IMR-90 (cell line): ENCODE measurements at regions not wholly inside any gene's neighbourhood (a gene's known extent, or its start where the extent isn't known, plus 50 kb on each side); places are given as distances from the start of the nearest gene placed in this dataset.

Source experiments
- ATAC-seq: fragments of 200-7000 bp; cut with Tn5 transposase; 2 replicates; pipeline ENCODE4 v1.9.1; 2020; ENCODE audit warnings: low read depth, mild to moderate bottlenecking, moderate library complexity
- BruUV-seq: library from RNA; stranded (reverse); fragments of 400-500 nt; replicated peaks from 2 replicates; lab custom pipeline; 2021; lab: Mats Ljungman, UMichigan
- CTCF ChIA-PET: fragments of 300-600 bp; formaldehyde crosslinking; extraction: SDS; loops from one replicate; lab custom pipeline; 2021; ENCODE audit warnings: antibody characterized with exemption; lab: Yijun Ruan, JAX
- POLR2A ChIA-PET: fragments of 300-600 bp; sonication (Branson Sonifier 250); formaldehyde crosslinking; loops from one replicate; lab custom pipeline; 2022; ENCODE audit warnings: antibody characterized with exemption; ENCODE audit not compliant: unreplicated experiment; lab: Charles Lee
- DNase-seq: peaks from one replicate; pipeline ENCODE4 v3.0.0; 2013
- H2AFZ ChIP-seq: replicated peaks from 2 replicates; pipeline ENCODE3; 2013; ENCODE audit warnings: low read length, mild to moderate bottlenecking; ENCODE audit not compliant: poor library complexity
- H2AK5ac ChIP-seq: 2 replicates; pipeline ENCODE4 v1.6.1; 2013; ENCODE audit warnings: low read depth, low read length, inconsistent platforms
- H2AK9ac ChIP-seq: replicated peaks from 2 replicates; pipeline ENCODE3; 2013; ENCODE audit warnings: mild to moderate bottlenecking, low read depth, low read length, moderate library complexity; ENCODE audit not compliant: poor library complexity
- H2BK120ac ChIP-seq: 2 replicates; pipeline ENCODE4 v1.6.1; 2013; ENCODE audit warnings: low read depth, low read length, inconsistent platforms
- H2BK15ac ChIP-seq: 3 replicates; pipeline ENCODE4 v1.6.1; 2013; ENCODE audit warnings: low read depth, low read length, inconsistent platforms
- H2BK20ac ChIP-seq: 2 replicates; pipeline ENCODE4 v1.6.1; 2013; ENCODE audit warnings: low read depth, mild to moderate bottlenecking, inconsistent platforms, low read length, moderate library complexity
- H2BK5ac ChIP-seq: 2 replicates; pipeline ENCODE4 v1.6.1; 2013; ENCODE audit warnings: mild to moderate bottlenecking, low read depth, low read length, inconsistent platforms; ENCODE audit not compliant: poor library complexity, severe bottlenecking
- H3K14ac ChIP-seq: replicated peaks from 2 replicates; pipeline ENCODE4 v1.6.1; 2013; ENCODE audit warnings: low read depth, low read length, inconsistent platforms
- H3K18ac ChIP-seq: 2 replicates; pipeline ENCODE4 v1.6.1; 2013; ENCODE audit warnings: low read depth, low read length, control low read depth
- H3K23ac ChIP-seq: 2 replicates; pipeline ENCODE4 v1.6.1; 2013; ENCODE audit warnings: low read depth, low read length, inconsistent platforms
- H3K27ac ChIP-seq: 2 replicates; pipeline ENCODE4 v1.5.1; 2013; ENCODE audit warnings: mild to moderate bottlenecking, control low read depth, low read length; ENCODE audit not compliant: insufficient read depth
- H3K27me3 ChIP-seq: 2 replicates; pipeline ENCODE4 v1.6.1; 2013; ENCODE audit warnings: low read length; ENCODE audit not compliant: control insufficient read depth, insufficient read depth
- H3K36me3 ChIP-seq: 2 replicates; pipeline ENCODE4 v1.6.1; 2013; ENCODE audit warnings: low read length, mixed read lengths; ENCODE audit not compliant: control insufficient read depth, insufficient read depth
- H3K4ac ChIP-seq: 2 replicates; pipeline ENCODE4 v1.6.1; 2013; ENCODE audit warnings: low read depth, low read length, inconsistent platforms
- H3K4me1 ChIP-seq: 2 replicates; pipeline ENCODE4 v1.6.1; 2013; ENCODE audit warnings: low read length, mixed read lengths; ENCODE audit not compliant: control insufficient read depth, insufficient read depth
- H3K4me2 ChIP-seq: 2 replicates; pipeline ENCODE4 v1.6.1; 2013; ENCODE audit warnings: low read depth, mild to moderate bottlenecking, control low read depth, low read length, moderate library complexity
- H3K4me3 ChIP-seq: 2 replicates; pipeline ENCODE4 v1.5.1; 2013; ENCODE audit warnings: low read depth, mild to moderate bottlenecking, control low read depth, low read length, moderate library complexity; ENCODE audit not compliant: insufficient read depth
- H3K56ac ChIP-seq: 2 replicates; pipeline ENCODE4 v1.6.1; 2013; ENCODE audit warnings: low read length, inconsistent platforms; ENCODE audit not compliant: insufficient read depth; ENCODE audit errors: extremely low read depth
- H3K79me1 ChIP-seq, 2 experiments: 2 replicates each; pipeline ENCODE4 v1.6.1; 2013; ENCODE audit warnings: low read length in 2 of 2, inconsistent platforms in 1 of 2, low read depth in 1 of 2
- H3K9ac ChIP-seq: 2 replicates; pipeline ENCODE4 v1.6.1; 2013; ENCODE audit warnings: low read depth, low read length, control low read depth
- H3K9me1 ChIP-seq: 2 replicates; pipeline ENCODE4 v1.6.1; 2013; ENCODE audit warnings: low read length, inconsistent platforms; ENCODE audit not compliant: insufficient read depth
- H3K9me3 ChIP-seq: 2 replicates; pipeline ENCODE4 v1.6.1; 2013; ENCODE audit warnings: low read length; ENCODE audit not compliant: control insufficient read depth, insufficient read depth
- H4K20me1 ChIP-seq: 2 replicates; pipeline ENCODE4 v1.6.1; 2013; ENCODE audit warnings: low read length, inconsistent platforms; ENCODE audit not compliant: insufficient read depth
- H4K5ac ChIP-seq: 2 replicates; pipeline ENCODE4 v1.6.1; 2013; ENCODE audit warnings: mild to moderate bottlenecking, low read depth, low read length, control low read depth
- H4K8ac ChIP-seq, 2 experiments: 2 replicates each; pipeline ENCODE4 v1.6.1; 2013; ENCODE audit warnings: low read depth in 2 of 2, low read length in 2 of 2, control low read depth in 1 of 2, inconsistent platforms in 1 of 2
- H4K91ac ChIP-seq: 2 replicates; pipeline ENCODE4 v1.6.1; 2013; ENCODE audit warnings: low read depth, low read length, inconsistent platforms; ENCODE audit not compliant: insufficient read depth
- BHLHE40 ChIP-seq: fragments of 150-350 bp; IDR thresholded peaks from 2 replicates; pipeline ENCODE4 v1.6.1; 2016; ENCODE audit warnings: mild to moderate bottlenecking, low read depth, low read length
- CEBPB ChIP-seq: IDR thresholded peaks from 2 replicates; pipeline ENCODE4 v1.6.1; 2012; ENCODE audit warnings: low read depth, low read length, improper control_type of control experiment
- CHD1 ChIP-seq: IDR thresholded peaks from 2 replicates; pipeline ENCODE4 v1.6.1; 2012; ENCODE audit warnings: low read depth, low read length, improper control_type of control experiment
- ELK1 ChIP-seq: fragments of 150-350 bp; IDR thresholded peaks from 2 replicates; pipeline ENCODE4 v1.6.1; 2016; ENCODE audit warnings: low read depth, mild to moderate bottlenecking, low read length, moderate library complexity, borderline replicate concordance
- MAFK ChIP-seq: IDR thresholded peaks from 2 replicates; pipeline ENCODE4 v1.6.1; 2012; ENCODE audit warnings: low read depth, low read length, improper control_type of control experiment
- MAZ ChIP-seq: IDR thresholded peaks from 2 replicates; pipeline ENCODE4 v1.6.1; 2012; ENCODE audit warnings: low read depth, mild to moderate bottlenecking, low read length, improper control_type of control experiment, moderate library complexity, borderline replicate concordance
- MXI1 ChIP-seq: IDR thresholded peaks from 2 replicates; pipeline ENCODE4 v1.6.1; 2012; ENCODE audit warnings: low read depth, mild to moderate bottlenecking, low read length, moderate library complexity, borderline replicate concordance
- NFE2L2 ChIP-seq: fragments of 150-350 bp; IDR thresholded peaks from 2 replicates; pipeline ENCODE4 v1.6.1; 2016; ENCODE audit warnings: low read depth, mild to moderate bottlenecking, low read length
- POLR2A ChIP-seq: IDR thresholded peaks from 2 replicates; pipeline ENCODE4 v1.6.1; 2012; ENCODE audit warnings: mild to moderate bottlenecking, low read depth, low read length
- RAD21 ChIP-seq: IDR thresholded peaks from 2 replicates; pipeline ENCODE4 v1.6.1; 2012; ENCODE audit warnings: low read length, improper control_type of control experiment
- RCOR1 ChIP-seq: IDR thresholded peaks from 2 replicates; pipeline ENCODE4 v1.6.1; 2012; ENCODE audit warnings: mild to moderate bottlenecking, low read length, improper control_type of control experiment; ENCODE audit not compliant: insufficient replicate concordance
- RFX5 ChIP-seq: IDR thresholded peaks from 2 replicates; pipeline ENCODE4 v1.8.0; 2012; ENCODE audit warnings: low read depth, mild to moderate bottlenecking, low read length, moderate library complexity
- SMC3 ChIP-seq: fragments of 150-350 bp; IDR thresholded peaks from 2 replicates; pipeline ENCODE4 v1.6.1; 2016; ENCODE audit warnings: low read depth, mild to moderate bottlenecking, antibody characterized with exemption, low read length, moderate library complexity
- USF2 ChIP-seq: fragments of 150-350 bp; IDR thresholded peaks from 2 replicates; pipeline ENCODE4 v1.6.1; 2017; ENCODE audit warnings: mild to moderate bottlenecking, antibody characterized with exemption, low read length, low read depth
- WGBS, 2 experiments: methylation state at CpG; one replicate each; pipeline versions ENCODE4 v1.1.5 to v1.1.7; 2013; ENCODE audit warnings: missing lambda C conversion rate in 2 of 2; ENCODE audit not compliant: insufficient read length in 1 of 2; ENCODE audit errors: extremely low coverage in 2 of 2; 5-methylcytosine and 5-hydroxymethylcytosine counted together
- dilution Hi-C: fragments of 300-500 bp; cut with HindIII; formaldehyde crosslinking; loops from one replicate; pipeline ENCODE4 v1.14.3; 2018; ENCODE audit warnings: low sequenced_read_pairs; ENCODE audit not compliant: unreplicated experiment
- in situ Hi-C: fragments of 300-500 bp; cut with MboI; formaldehyde crosslinking; loops from 3 replicates; pipeline ENCODE4 v1.14.3; 2019; ENCODE audit warnings: low sequenced_read_pairs, inconsistent platforms, mixed read lengths
- intact Hi-C: fragments of 100-400 bp; cut with micrococcal nuclease; formaldehyde crosslinking; loops from 2 replicates; pipeline ENCODE4 v1.10.0; 2022

DNA sequence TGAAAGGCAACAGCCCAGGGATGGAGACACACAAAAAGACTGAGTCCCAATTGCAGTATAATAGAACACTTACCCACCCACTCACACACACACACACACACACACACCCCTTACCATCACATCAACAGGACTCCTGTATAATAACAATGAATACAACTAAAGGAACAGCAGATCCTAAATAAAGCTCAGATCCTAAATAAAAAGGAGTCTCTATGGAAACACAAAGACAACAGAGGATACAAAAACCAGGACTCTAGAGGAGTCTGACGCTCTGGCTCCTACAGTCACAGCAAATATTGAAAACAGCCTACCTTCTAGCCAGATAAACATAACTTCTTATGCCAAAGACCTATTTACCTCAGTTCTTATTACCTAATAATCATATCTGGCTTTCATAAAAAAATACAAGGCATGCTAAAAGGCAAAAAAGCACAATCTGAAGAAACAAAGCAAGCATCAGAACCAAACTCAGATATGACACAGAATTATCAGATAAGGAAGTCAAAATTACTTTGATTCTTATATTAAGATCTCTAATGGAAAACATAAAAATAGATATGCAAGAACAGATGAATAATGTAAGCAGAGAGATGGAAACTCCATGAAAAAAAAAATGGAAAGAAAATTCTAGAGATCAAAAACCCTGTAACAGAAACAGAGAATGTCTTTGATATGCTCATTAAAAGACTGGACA is 134.9 kb downstream of the MMUT start (continued):
- no peak for TF ChIP-seq SMC3

- H2AK5ac ChIP-seq, result peak overlapping the region; percentile 48; the same call in 1 of the 2 replicates
- H3K9me3 ChIP-seq, result no peaks in the 10 kb centered on the region
- peak overlapping the region; percentile 88; the same call in 1 of the 2 replicates for H3K4me2 ChIP-seq
- no peak overlapping the region for H3K56ac ChIP-seq
- H3K27ac ChIP-seq, result no peak overlapping the region
- ATAC-seq (no peak), DNase-seq (no peak)
- H3K14ac ChIP-seq, result peak overlapping the region; percentile 86
- H3K36me3 ChIP-seq, result no peaks in the 10 kb centered on the region
- H3K27me3 ChIP-seq, result no peaks in the 10 kb centered on the region
- BruUV-seq, result no TSS peak
- ChIA-PET POLR2A (no interaction called here), CTCF (interaction anchor here (0.6 kb wide), 1 partner anchor 1870 kb away, joined by 4 read pairs; no protein-coding TSS in a partner anchor)
- H2BK15ac ChIP-seq, result 0 out of 3 replicates have a peak overlapping the region, but pooled peaks have one; percentile 96
- H3K23ac ChIP-seq, result peak overlapping the region; percentile 69; the same call in 1 of the 2 replicates
- no peaks in the 10 kb centered on the region; the same call in 1 of the 2 replicates for H3K4me1 ChIP-seq
- H2AFZ ChIP-seq, result peak overlapping the region; percentile 40
- H2BK20ac ChIP-seq, result peak overlapping the region; percentile 99
- H2BK120ac ChIP-seq, result peak overlapping the region; percentile 91; the same call in 1 of the 2 replicates
- peak overlapping the region; percentile 66; the same call in 1 of the 2 replicates for H4K91ac ChIP-seq
- H3K9ac ChIP-seq, result no peak overlapping the region
- intact Hi-C loops, result no loop called here
- in situ Hi-C loops, result no loop called here
- peak overlapping the region; percentile 65 for H3K4ac ChIP-seq
- H3K4me3 ChIP-seq, result no peak overlapping the region
- WGBS, 2 experiments, result no CpG with 5 or more reads among the region's 2 CpGs
- peak overlapping the region; percentile 81; the same call in 1 of the 2 replicates for H3K18ac ChIP-seq
- peak overlapping the region; percentile 53 for H2BK5ac ChIP-seq
- dilution Hi-C loops, result no loop called here
- no peaks in the 10 kb centered on the region for H3K79me1 ChIP-seq
- H3K9me1 ChIP-seq, result peaks cover 4% of the 10 kb centered on the region
- peak overlapping the region; percentile 90; the same call in 1 of the 2 replicates for H4K5ac ChIP-seq
- no peaks in the 10 kb centered on the region for H4K20me1 ChIP-seq
- peak overlapping the region; percentile 81 to 93 for H4K8ac ChIP-seq
- H2AK9ac ChIP-seq, result no peak overlapping the region
- TF ChIP-seq SMC3, result no peak
- TF ChIP-seq CEBPB, result no peak
- TF ChIP-seq RAD21, result no peak
- no peak for TF ChIP-seq MAFK
- TF ChIP-seq CHD1, result no peak
- no peak for TF ChIP-seq RFX5
- no peak for TF ChIP-seq RCOR1
- TF ChIP-seq ELK1, result no peak
- TF ChIP-seq USF2, result no peak
- no peak for TF ChIP-seq POLR2A
- TF ChIP-seq MAZ, result no peak
- TF ChIP-seq BHLHE40, result no peak
- no peak for TF ChIP-seq NFE2L2
- no peak for TF ChIP-seq MXI1
Observed at GRCh38 chr6:49327571-49327970, 135.5 kb downstream of the MMUT start.
